Hepatocyte (in vitro differentiated cells): ENCODE measurements at regions not wholly inside any gene's neighbourhood (a gene's known extent, or its start where the extent isn't known, plus 50 kb on each side); places are given as distances from the start of the nearest gene placed in this dataset.

Experiments used
- DNase-seq: peaks from one replicate; pipeline ENCODE4 v3.0.0-alpha.2; 2016; ENCODE audit warnings: low spot score
- H2AFZ ChIP-seq: fragments of 200-600 bp; sonication (generic); 2 replicates; pipeline ENCODE4 v1.6.0; 2016; ENCODE audit warnings: antibody characterized with exemption, mild to moderate bottlenecking
- H3K27ac ChIP-seq: fragments of 200-600 bp; sonication (generic); 2 replicates; pipeline ENCODE4 v1.5.1; 2016; ENCODE audit warnings: mild to moderate bottlenecking
- H3K27me3 ChIP-seq: fragments of 200-600 bp; sonication (generic); 2 replicates; pipeline ENCODE4 v1.6.1; 2016
- H3K36me3 ChIP-seq: fragments of 200-600 bp; sonication (generic); replicated peaks from 2 replicates; pipeline ENCODE4 v1.5.1; 2016; ENCODE audit warnings: low read depth; ENCODE audit not compliant: insufficient read depth
- H3K4me1 ChIP-seq: fragments of 200-600 bp; sonication (generic); 2 replicates; pipeline ENCODE4 v1.5.1; 2016; ENCODE audit warnings: mild to moderate bottlenecking, moderate library complexity; ENCODE audit not compliant: insufficient read depth
- H3K4me2 ChIP-seq: fragments of 200-600 bp; sonication (generic); 2 replicates; pipeline ENCODE4 v1.6.0; 2016
- H3K4me3 ChIP-seq: fragments of 200-600 bp; sonication (generic); 2 replicates; pipeline ENCODE4 v1.5.1; 2016; ENCODE audit warnings: mild to moderate bottlenecking
- H3K79me2 ChIP-seq: fragments of 200-600 bp; sonication (generic); 2 replicates; pipeline ENCODE4 v1.6.0; 2017; ENCODE audit warnings: mild to moderate bottlenecking
- H3K9me2 ChIP-seq: fragments of 200-600 bp; sonication (generic); replicated peaks from 2 replicates; pipeline ENCODE4 v1.6.0; 2017; ENCODE audit warnings: mild to moderate bottlenecking; ENCODE audit not compliant: insufficient read depth
- H3K9me3 ChIP-seq: fragments of 200-600 bp; sonication (generic); 2 replicates; pipeline ENCODE4 v1.5.1; 2016; ENCODE audit warnings: low read depth, mild to moderate bottlenecking
- H4K20me1 ChIP-seq: fragments of 200-600 bp; sonication (generic); 2 replicates; pipeline ENCODE4 v1.6.0; 2016; ENCODE audit warnings: mild to moderate bottlenecking; ENCODE audit not compliant: insufficient read depth, poor library complexity, severe bottlenecking
- CTCF ChIP-seq: fragments of 200-600 bp; sonication (generic); IDR thresholded peaks from 2 replicates; pipeline ENCODE4 v1.5.1; 2016; ENCODE audit warnings: antibody characterized with exemption, mild to moderate bottlenecking; ENCODE audit not compliant: poor library complexity
- EZH2 ChIP-seq: fragments of 200-600 bp; sonication (generic); IDR thresholded peaks from 2 replicates; pipeline ENCODE4 v1.6.1; 2016; ENCODE audit warnings: antibody characterized with exemption, mild to moderate bottlenecking, borderline replicate concordance
- EZH2phosphoT487 ChIP-seq: fragments of 200-600 bp; sonication (generic); IDR thresholded peaks from one replicate; pipeline ENCODE4 v1.6.1; 2018; ENCODE audit warnings: antibody characterized with exemption, mild to moderate bottlenecking, low read depth, moderate library complexity; ENCODE audit not compliant: unreplicated experiment, severe bottlenecking
- WGBS: methylation state at CpG from one replicate; pipeline ENCODE4 v1.1.6; 2016; ENCODE audit warnings: low lambda C conversion rate; ENCODE audit errors: missing lambda C conversion rate; 5-methylcytosine and 5-hydroxymethylcytosine counted together

- Histone ChIP-seq H3K27me3 (no peaks in the 10 kb centered on the region), H3K4me3 (no peak overlapping the region), H2AFZ (no peak overlapping the region), H3K79me2 (no peaks in the 10 kb centered on the region), H3K9me3 (no peaks in the 10 kb centered on the region), H3K9me2 (no peaks in the 10 kb centered on the region), H3K4me2 (no peak overlapping the region), H4K20me1 (no peaks in the 10 kb centered on the region), H3K36me3 (no peaks in the 10 kb centered on the region), H3K4me1 (no peaks in the 10 kb centered on the region), H3K27ac (no peak overlapping the region)
- DNase-seq, result no peak
- 70% methylated on average over 5 of the region's 5 CpGs for WGBS
- TF ChIP-seq CTCF, result no peak
- no peak for TF ChIP-seq EZH2phosphoT487
- no peak for TF ChIP-seq EZH2
These were observed 1209.6 kb upstream of the ZEB2 start for GRCh38 chr2:145729481-145729880.

GRCh38 chr2:145728511-145728910 lies 1208.6 kb upstream of the ZEB2 start:
- WGBS, result 54% methylated on average over 1 of the region's 1 CpG
- DNase-seq, result no peak
- no peaks in the 10 kb centered on the region for H3K79me2 ChIP-seq
- no peaks in the 10 kb centered on the region for H4K20me1 ChIP-seq
- no peaks in the 10 kb centered on the region for H3K9me3 ChIP-seq
- no peaks in the 10 kb centered on the region for H3K27me3 ChIP-seq
- no peak overlapping the region for H3K27ac ChIP-seq
- H3K9me2 ChIP-seq, result no peaks in the 10 kb centered on the region
- no peak overlapping the region for H3K4me2 ChIP-seq
- no peaks in the 10 kb centered on the region for H3K36me3 ChIP-seq
- no peaks in the 10 kb centered on the region for H3K4me1 ChIP-seq
- TF ChIP-seq EZH2phosphoT487 (no peak), EZH2 (no peak)
- H2AFZ ChIP-seq, result no peak overlapping the region
- no peak overlapping the region for H3K4me3 ChIP-seq

GRCh38 chr2:145725876-145726275 lies 1206.0 kb upstream of the ZEB2 start:
- Histone ChIP-seq H3K79me2 (no peaks in the 10 kb centered on the region), H3K4me2 (no peak overlapping the region), H3K27me3 (no peaks in the 10 kb centered on the region), H3K4me1 (no peaks in the 10 kb centered on the region), H4K20me1 (no peaks in the 10 kb centered on the region), H2AFZ (no peak overlapping the region), H3K27ac (no peak overlapping the region), H3K9me2 (no peaks in the 10 kb centered on the region), H3K36me3 (no peaks in the 10 kb centered on the region), H3K9me3 (no peaks in the 10 kb centered on the region), H3K4me3 (no peak overlapping the region)
- TF ChIP-seq CTCF (no peak), EZH2phosphoT487 (no peak), EZH2 (no peak)
- WGBS, result 71% methylated on average over 3 of the region's 3 CpGs
- DNase-seq, result no peak

GRCh38 chr2:145724311-145724898 lies 1204.5 kb upstream of the ZEB2 start:
- Histone ChIP-seq H3K27me3 (no peaks in the 10 kb centered on the region), H3K27ac (no peak overlapping the region), H3K9me2 (no peaks in the 10 kb centered on the region), H3K4me2 (no peak overlapping the region), H3K9me3 (no peaks in the 10 kb centered on the region), H3K79me2 (no peaks in the 10 kb centered on the region), H3K4me1 (no peaks in the 10 kb centered on the region), H4K20me1 (no peaks in the 10 kb centered on the region), H2AFZ (no peak overlapping the region), H3K4me3 (no peak overlapping the region), H3K36me3 (no peaks in the 10 kb centered on the region)
- TF ChIP-seq CTCF, result no peak
- no peak for TF ChIP-seq EZH2
- TF ChIP-seq EZH2phosphoT487, result no peak
- 58% methylated on average over 1 of the region's 1 CpG for WGBS
- no peak for DNase-seq
